GM04504 (cell line): ENCODE measurements at regions not wholly inside any gene's neighbourhood (a gene's known extent, or its start where the extent isn't known, plus 50 kb on each side); places are given as distances from the start of the nearest gene placed in this dataset.
"Not testable (repeated sequence)": the region's sequence is repeated elsewhere in the genome, so short reads cannot be mapped to it uniquely, and the experiment has no call there.

ENCODE experiments used
- DNase-seq: peaks from one replicate; pipeline ENCODE4 v3.0.0-alpha.2; 2012; ENCODE audit warnings: low read depth

DNA sequence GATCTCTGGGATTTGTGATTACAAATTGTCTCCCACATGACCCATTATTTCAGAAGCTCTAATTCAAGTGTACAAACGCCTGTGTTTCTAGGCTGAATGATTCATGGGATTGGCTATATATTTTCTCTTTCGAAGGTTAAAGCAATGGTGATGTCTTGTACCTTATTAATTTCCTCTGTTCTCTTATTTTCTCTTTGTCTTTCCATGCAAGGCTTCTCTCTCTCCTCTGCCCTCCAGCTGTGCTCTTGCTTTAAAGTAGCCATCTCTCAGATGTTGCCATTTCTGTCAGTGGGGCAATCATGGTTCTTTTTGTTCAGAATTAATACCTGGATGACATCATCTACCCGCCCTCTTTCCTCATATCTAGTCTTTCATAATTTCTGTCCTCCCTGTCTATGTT lies 184.3 kb upstream of the ATP10B start:
- DNase-seq: no peak

DNA sequence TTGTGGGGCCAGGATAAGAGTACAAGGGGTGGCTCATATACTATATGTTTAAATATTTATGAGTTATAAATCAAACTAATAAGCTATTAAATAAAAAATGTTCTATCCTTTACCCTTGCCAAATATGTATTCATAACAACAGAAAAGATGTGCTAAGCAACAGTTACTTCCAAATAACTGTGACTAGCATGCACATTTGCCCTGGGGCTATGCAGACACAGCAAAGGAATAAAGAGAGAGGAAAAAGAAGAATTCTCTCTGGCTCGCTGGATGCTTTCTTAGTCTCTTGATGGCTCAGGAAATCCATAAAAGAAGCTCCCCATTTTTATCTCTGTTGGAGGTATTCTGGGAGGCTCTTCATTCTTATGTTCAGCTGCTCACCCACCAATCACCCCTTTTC lies 182.4 kb upstream of the ATP10B start:
- no peak for DNase-seq

DNA sequence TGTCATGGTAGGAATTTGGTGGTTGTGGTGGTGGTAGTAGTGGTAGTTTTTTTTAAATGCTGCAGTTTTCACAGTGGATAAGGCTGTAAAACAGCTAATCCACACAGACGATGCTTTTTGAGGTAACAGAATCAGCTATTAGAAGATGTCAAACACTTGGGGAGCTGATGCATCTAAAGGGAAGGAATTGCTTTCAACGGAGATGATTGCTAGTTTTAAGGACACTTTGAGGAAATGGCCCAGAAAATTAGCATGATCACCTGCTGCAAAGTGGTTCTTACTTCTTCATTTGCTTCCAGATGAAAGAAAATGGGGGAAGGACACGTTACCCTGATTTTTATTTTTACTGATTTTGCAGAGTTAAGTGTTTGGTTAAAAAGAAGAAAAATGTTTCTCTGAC lies 178.2 kb upstream of the ATP10B start:
- no peak for DNase-seq

DNA sequence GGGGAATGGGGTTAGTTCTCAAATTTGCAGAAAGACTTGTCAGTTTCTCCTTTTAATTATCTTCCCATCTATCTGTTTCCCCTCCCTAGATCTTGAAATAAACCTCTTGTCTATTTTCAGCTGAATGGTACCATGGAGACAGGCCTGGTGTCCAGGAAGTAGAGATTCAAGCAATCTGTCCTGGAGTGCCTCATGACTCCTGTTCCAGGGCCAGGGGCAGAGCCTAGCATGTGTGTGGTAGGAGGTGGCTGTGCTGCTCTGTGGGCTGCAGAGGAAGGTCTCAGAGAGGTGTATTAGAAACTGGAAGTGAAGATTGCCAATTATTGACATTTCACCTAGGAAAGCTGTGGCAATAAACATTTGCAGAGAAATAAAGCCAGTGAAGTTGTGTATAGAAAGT lies 175.8 kb upstream of the ATP10B start:
- DNase-seq: no peak

DNA sequence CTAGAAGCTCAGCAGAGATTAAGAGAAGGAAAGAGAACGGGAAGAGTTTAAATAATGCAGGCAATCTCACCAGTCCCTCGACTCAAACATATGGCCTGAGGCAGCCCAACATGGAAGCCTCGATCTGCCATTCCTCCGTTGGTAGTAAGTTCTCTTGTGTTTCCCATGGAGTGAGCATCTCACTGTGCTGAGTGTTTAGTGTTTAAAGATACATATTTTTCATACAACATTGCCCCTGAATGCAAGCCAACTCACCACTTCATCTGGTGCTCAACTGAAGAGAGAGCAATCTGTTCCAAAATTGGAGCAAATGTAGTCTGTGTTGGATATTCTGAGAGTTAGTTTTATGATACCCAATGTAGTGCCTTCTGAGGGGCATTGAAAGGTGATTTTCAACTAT lies 171.5 kb upstream of the ATP10B start:
- DNase-seq: no peak

DNA sequence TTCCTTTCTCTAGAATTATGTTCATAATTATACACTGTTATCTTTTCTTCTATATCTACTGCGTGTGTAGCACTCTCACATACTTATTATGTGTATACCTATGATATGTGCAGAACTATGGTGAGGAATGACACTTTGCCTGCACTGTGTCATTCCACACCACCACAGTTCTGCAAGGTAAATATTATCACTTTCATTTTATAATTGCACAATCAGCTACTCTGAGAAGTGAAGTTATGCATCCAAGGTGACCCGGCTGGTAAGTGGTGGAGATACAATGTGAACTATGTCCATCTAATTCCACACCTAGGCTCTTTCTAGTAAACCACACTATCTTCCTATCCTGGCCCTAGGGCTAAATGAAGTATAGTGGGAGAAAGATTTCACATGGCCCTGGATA lies 170.1 kb upstream of the ATP10B start:
- no peak for DNase-seq

DNA sequence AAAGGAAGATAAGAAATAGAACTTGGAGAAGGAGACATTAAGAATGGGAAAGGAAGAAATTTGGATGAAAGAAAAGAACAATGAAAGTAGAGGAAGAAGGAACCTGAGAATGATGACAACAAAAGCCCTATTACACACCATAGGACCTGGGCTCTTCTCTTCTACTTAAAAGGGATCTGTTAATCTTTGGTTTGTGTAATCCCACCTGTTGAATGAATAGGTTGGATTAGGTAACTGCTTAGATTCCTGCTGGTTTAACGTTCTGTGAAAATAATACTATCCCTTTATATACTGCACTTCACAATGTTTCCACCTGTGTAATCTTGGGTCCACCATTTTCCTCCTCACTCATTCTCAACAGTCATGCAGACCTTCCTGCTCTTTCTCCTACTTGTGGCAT lies 157.8 kb upstream of the ATP10B start:
- DNase-seq: no peak

DNA sequence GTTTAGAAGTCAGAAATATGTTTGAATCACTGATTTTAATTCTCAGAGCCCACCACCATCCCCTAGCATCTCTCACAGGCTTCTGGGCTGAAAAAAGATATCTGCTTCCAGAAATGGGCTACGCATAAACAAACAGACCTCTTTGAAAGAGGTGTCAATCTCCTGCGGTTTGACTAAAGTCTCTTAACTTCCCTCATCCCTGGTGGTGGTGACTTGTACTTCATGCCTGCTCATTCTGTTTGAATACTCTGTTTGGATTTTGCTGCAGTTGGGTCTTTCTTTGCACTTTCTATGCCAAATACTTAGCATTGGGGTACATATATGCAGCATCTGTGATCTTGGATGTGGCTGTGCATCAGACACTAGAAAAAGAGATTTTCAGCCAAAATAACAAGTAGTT lies 157.2 kb upstream of the ATP10B start:
- DNase-seq: no peak

DNA sequence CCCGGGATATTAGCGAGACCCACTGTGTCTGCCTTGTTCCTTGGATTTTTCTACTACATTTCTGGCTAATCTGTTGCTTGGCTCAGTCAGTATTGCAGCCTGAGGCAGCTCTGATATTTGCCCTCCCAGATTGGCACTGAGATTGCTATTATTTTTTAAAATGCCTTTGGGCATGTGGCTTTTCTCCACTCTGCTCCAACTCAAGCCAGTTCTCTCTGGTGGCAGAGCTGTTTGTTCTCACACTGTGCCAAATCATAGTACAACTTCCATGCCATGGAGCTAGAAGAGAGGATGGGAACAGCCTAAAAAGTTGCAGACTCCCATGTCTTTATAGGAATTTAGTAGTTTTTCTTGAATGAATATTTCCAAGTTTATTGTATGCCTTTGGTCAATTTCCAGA lies 155.9 kb upstream of the ATP10B start:
- no peak for DNase-seq

DNA sequence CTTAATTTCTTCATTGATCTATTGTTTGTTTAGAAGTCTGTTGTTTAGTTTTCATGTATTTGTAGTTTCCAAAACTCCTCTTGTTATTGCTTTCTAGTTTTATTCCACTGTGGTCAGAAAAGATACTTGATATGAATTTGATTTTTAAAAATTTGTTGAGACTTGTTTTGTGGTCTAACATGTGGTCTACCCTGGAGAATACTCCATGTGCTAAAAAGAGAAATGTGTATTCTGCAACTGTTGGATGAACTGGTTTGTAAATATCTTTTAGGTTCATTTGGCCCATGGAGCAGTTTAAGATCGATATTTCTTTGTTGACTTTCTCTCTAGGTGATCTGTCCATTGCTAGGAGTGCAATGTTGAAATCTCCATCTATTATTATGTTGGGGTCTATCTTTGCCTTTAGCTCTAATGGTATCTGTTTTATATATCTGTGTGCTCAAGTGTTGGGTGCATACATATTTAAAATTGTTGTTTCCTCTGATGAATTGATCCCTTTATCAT lies 150.6 kb upstream of the ATP10B start:
- DNase-seq: no peak

DNA sequence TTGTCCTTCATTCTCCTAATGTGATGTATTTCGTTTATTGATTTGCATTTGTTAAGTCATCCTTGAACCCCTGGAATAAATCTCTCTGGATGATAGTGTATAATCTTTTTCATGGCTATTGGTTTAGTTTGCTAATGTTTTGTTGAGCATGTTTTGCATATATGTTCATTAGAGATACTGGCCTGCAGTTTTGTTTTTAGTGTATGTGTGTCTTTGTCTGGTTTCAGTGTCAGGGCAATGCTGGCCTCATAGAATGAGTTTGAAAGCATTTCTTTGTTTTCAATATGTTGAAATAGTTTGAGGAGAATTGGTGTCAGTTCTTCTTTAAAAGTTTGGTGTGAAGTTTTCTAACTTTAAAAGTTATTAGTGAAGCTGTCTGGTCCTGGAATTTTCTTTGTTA lies 149.6 kb upstream of the ATP10B start:
- no peak for DNase-seq

DNA sequence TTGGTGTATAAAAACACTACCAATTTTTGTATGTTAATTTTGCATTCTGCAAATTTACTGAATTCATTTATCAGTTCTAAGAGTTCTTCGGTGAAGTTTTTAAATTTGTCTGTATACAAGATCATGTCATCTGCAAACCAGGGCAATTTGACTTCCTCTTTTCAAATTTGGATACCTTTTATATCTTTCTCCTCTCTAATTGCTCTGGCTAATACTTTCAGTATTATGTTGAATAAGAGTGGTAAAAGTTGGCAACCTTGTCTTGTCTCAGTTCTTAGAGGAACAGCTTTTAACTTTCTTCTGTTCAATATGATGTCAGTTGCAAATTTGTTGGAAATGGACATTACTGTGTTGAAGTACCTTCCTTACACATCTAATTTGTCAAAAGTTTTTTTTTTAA lies 149.1 kb upstream of the ATP10B start:
- DNase-seq: not testable (repeated sequence)

DNA sequence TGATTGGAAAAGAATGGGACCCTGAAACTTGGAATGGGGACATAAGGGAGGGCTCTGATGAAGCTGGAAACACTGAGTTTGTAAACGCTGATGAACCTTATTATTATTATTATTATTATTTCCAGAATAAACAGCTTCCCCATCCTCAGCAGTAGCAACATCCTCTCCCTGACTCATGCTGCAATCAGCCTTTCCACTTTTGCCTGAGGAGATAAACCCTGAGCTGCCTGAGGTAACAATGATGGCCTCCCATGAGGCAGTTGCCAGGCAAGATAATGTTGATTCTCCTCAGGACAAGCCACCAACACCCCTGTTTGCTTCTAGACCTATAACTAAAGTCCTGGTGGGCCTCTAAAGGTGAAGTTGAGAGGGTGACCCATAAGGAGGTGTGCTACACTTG lies 139.2 kb upstream of the ATP10B start:
- no peak for DNase-seq

DNA sequence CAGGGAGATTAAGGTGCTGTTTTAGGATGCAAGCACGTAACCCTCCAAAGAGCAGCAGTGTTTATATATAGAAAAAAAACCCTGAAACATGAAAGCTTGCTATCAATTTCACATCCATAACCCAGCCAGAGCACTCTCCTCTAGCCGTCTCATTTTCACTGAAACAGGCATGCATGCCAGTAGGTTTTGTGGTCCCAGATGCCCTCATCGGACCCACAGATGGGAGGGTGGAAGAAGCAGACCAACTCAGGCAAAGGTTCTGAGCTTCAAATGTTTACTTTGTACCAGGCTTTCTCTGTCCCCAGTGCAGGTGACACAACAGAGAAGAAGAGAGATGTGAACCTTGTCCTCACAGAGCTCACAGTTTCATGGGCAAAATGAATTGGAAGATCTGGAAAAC lies 127.4 kb upstream of the ATP10B start:
- DNase-seq: no peak

DNA sequence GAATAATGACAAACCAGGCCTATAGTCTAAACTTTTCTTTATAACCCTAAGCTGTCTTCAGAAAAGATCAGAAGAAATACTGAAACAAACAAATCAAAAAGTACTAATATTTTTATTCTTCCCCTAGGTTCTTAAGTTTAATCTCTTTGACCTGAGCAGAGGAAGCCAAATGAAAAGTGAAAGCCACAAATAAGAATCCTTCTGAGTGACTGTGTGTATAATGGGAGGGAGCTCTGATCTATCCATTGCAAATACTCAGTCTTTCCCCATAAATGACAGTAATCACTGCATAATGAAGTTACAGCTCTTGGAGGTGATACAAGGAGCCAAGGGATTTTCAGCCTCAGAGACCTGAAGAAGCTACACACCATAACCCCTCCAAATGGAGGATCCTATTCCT lies 126.9 kb upstream of the ATP10B start:
- no peak for DNase-seq

DNA sequence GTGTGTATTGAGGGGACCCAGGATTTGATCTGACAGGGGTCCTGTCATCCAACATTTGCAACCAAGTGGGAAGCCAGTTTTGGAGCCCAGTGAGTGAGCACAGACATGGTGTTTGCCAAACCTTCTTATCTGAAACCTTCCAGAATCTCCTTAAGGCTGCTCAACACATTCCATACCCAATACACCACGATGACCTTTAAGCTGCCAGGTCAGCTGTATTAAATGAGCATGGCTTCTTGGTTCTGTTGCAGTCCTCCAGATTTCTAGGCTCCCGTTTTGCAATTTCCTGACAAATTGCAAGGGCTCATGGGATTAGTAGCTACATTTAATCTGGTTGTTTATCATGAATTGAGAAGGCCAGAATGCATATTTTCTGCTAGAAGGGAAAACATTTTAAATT lies 124.2 kb upstream of the ATP10B start:
- DNase-seq: no peak

DNA sequence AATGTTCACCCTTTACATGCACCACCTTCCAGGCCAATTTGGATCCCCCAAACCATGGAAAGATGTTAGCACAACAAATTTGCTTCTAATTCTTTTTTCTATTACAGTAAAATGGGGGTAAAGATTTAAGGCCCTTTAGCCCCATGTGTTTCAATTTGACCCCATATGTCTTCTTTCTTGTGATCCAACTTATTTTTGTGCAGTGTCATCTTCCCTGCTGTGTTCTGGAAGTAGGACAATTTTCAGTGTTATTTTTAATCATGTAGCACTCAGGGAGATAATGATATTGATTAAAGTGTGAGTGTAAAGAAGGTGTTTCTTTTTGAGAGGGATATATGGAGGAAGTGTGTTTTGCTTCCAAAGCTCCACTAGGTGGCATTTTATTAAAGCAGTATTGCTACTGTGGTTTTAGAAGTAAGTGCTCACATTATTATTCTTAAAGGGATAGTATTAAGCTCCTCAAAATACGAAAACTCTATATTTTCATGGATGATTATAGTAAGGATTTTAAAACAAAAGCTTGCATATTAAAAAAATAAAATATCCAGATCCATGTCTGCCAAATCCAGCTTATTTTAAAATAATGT lies 118.7 kb upstream of the ATP10B start:
- DNase-seq: no peak

DNA sequence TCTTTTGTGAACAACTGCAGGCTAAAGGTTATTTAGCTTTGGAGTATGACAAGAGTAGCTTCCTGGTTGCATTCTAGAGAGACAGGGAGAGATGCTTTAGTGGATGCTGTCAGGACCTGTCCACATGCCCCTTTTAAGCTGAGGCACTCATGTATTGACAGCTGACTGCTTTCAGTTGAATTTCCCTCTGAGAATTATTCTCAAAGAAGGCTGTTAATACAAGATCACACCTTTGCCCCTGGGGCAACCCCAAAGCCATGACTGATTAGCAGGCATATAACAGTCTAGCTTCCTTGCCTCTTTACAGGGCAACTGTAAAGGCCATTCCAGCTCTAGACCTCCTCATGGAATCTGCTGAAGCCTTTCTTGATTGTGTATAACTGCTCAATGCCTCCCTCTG lies 117.6 kb upstream of the ATP10B start:
- no peak for DNase-seq

DNA sequence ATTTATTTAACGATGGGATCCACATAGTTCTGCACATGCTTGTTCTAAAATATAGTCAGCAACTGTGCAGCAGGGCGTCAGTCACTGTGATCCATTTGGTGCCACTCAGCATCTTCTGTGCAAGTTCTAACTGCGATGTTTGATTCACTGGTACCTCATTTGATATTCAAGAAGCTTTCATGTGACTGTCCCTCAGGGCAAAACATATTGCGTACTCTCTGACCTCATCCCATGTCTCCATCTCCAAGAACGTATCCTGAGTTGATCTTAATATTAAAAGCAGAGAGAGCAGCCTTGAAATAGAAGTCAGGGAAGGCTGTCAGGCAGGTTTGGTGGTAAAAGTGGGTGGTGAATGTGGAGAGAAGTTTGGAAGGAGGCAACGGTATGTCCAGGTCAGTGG lies 116.5 kb upstream of the ATP10B start:
- no peak for DNase-seq

DNA sequence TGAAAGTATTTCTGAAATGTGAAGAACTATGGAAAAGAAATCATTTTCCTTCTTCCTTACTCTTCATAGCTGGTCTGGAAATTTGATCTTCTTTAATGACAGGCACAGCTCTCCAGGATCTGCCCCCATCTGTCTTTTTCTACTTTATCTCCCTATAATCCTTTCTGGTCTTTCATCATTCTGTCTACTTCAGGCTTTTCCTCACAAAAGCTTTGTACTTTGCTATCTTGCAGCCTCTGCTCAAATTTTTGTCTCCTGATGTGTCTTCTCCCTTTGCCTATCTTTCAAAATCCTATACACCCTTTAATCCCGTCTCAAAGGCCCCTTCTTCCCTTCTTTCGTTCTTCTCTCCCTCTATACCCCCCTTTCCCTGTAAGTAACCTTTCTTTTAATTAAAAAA lies 114.9 kb upstream of the ATP10B start:
- DNase-seq: no peak

DNA sequence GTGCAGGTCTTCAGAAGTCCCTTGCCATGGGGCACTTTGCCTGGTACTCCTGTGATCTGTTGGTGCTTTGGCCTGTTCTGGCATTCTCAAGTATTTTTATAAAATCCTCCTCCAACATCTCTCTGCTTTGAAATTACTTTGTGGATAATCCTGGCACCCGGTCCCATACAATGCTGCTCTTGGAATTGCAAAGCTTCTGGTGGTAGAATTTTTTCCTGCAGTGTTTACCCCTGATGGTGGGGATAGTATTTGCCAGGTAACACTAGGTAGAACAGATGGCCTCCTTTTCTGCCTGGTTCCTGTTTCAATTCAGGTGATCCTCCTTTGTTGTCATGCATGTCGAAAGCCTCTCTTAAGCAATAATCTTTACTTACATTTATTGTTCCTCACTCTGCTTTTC lies 109.8 kb upstream of the ATP10B start:
- no peak for DNase-seq

DNA sequence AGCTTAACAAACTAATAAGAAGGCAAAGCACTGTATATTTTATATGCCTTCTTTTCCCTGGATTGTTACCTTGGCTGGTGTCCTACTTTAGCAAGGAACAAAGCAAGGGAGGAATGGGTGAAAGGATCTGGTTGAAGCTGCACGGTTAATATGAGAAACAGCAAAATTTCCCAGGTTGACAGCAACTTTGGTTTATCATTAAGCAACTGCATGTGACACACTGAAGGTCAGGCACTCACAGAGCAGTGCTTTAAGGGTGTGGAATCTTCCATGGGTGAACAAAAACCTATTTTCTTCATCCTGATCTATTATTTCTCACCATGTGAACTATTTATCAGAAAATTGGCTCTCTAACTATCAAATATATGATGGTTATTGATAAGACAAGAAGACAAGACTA lies 109.0 kb upstream of the ATP10B start:
- no peak for DNase-seq

DNA sequence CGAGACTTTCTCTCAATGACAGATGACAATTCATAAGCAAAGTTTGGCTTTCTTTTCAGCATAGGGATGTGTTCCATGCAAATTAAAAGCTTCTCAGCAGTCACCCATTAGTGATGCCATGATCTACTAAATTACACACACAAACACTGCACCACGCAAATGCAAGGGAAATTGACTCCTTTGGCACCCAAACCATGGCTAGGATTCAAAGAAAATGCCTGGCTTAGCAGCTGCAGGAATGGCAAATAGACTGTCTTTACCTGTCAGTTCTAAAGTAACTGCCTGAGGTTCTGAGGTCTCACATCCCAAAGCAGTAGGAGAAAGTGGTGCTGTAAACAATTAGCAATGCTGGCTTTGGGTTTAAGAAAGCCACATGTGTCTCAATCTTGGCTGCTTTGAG lies 108.6 kb upstream of the ATP10B start:
- DNase-seq: no peak

DNA sequence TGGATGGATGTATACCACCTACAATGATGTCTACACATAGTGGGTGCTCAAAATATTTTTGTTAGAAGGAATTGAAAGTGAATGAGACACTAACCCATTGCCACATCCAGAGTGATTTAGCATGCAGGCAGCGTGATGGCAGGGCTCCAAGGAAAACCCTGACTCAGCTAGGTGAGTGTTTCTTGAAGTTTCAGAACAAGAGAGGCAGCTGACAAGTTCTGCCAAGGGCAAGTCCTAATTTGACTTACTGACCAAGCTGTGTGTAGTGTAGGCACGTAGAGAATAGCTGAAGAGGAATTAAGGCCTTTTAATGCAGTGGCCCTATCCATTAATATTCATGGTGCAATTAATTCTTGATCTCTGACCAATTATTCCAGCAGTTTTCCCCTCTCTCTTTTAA lies 107.8 kb upstream of the ATP10B start:
- no peak for DNase-seq

DNA sequence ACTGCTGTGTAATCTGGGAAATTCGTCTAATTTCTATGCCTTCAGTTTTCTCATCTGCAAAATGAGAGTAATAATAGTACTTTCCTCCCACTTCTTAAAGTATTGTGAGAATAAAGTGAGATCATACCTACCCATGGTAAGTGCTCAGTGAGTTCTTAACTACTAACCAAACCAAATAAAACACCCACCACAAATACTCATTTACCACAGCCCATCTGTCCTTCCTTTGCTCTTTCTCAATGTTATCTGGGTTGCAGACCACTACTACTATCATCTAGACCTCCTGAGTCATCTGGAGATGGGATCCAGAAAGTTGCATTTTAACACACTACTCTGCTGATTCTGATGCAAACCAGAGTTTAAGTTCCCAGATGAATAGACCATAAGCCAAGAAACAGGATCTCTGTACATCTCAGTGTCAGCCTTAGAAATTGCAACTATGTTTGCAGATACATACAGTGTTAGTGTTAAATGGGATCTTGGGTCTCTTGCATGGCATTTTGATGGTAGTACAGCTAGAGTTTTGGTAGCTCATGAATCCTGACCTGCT lies 105.4 kb upstream of the ATP10B start:
- DNase-seq: no peak
